GM19023 (cell line): ENCODE measurements at regions not wholly inside any gene's neighbourhood (a gene's known extent, or its start where the extent isn't known, plus 50 kb on each side); places are given as distances from the start of the nearest gene placed in this dataset.
"Not testable (repeated sequence)": the region's sequence is repeated elsewhere in the genome, so short reads cannot be mapped to it uniquely, and the experiment has no call there.

Experiments
- ATAC-seq: cut with Tn5 transposase; IDR thresholded peaks from one replicate; pipeline ENCODE4 v1.9.1; 2021; ENCODE audit warnings: mild to moderate bottlenecking, moderate library complexity; ENCODE audit not compliant: unreplicated experiment

GRCh38 chr6:9085054-9085708 is 649.8 kb upstream of the SLC35B3 start:
- no peak for ATAC-seq

GRCh38 chr6:9083108-9083507 is 647.8 kb upstream of the SLC35B3 start:
- no peak for ATAC-seq

- no peak for ATAC-seq
Observed at GRCh38 chr6:9066726-9067125, 631.4 kb upstream of the SLC35B3 start.

- no peak for ATAC-seq
Observed at GRCh38 chr6:9064156-9064555, 628.8 kb upstream of the SLC35B3 start.

GRCh38 chr6:9062596-9062995 is 627.3 kb upstream of the SLC35B3 start:
- ATAC-seq, result no peak

- ATAC-seq, result no peak
Observed at GRCh38 chr6:9057937-9058336, 622.6 kb upstream of the SLC35B3 start.

GRCh38 chr6:9056556-9056955 is 621.2 kb upstream of the SLC35B3 start:
- ATAC-seq, result no peak

- no peak for ATAC-seq
Observed at GRCh38 chr6:9044426-9044825, 609.1 kb upstream of the SLC35B3 start.

GRCh38 chr6:9040718-9041117 is 605.4 kb upstream of the SLC35B3 start:
- ATAC-seq, result no peak

GRCh38 chr6:9039258-9039657 is 603.9 kb upstream of the SLC35B3 start:
- no peak for ATAC-seq

- ATAC-seq, result no peak
Observed at GRCh38 chr6:9028086-9028485, 592.7 kb upstream of the SLC35B3 start.

GRCh38 chr6:9025796-9026394 is 590.5 kb upstream of the SLC35B3 start:
- no peak for ATAC-seq

- no peak for ATAC-seq
Observed at GRCh38 chr6:9025228-9025627, 589.9 kb upstream of the SLC35B3 start.

GRCh38 chr6:9024246-9024645 is 588.9 kb upstream of the SLC35B3 start:
- not testable (repeated sequence) for ATAC-seq

GRCh38 chr6:9020001-9020400 is 584.7 kb upstream of the SLC35B3 start:
- no peak for ATAC-seq

GRCh38 chr6:9009931-9010330 is 574.6 kb upstream of the SLC35B3 start:
- no peak for ATAC-seq

- ATAC-seq, result no peak
Observed at GRCh38 chr6:9007027-9007426, 571.7 kb upstream of the SLC35B3 start.

GRCh38 chr6:9002833-9003232 is 567.5 kb upstream of the SLC35B3 start:
- ATAC-seq, result no peak

GRCh38 chr6:8995156-8995555 is 559.8 kb upstream of the SLC35B3 start:
- ATAC-seq, result no peak

GRCh38 chr6:8993111-8993510 is 557.8 kb upstream of the SLC35B3 start:
- ATAC-seq, result no peak

GRCh38 chr6:8991844-8992243 is 556.5 kb upstream of the SLC35B3 start:
- ATAC-seq, result no peak

- no peak for ATAC-seq
Observed at GRCh38 chr6:8990075-8990474, 554.7 kb upstream of the SLC35B3 start.

GRCh38 chr6:8983202-8983688 is 547.9 kb upstream of the SLC35B3 start:
- peak; percentile 98 for ATAC-seq
